ENCODE measurements at regions not wholly inside any gene's neighbourhood (a gene's known extent, or its start where the extent isn't known, plus 50 kb on each side); places are given as distances from the start of the nearest gene placed in this dataset.
"Not testable (repeated sequence)": the region's sequence is repeated elsewhere in the genome, so short reads cannot be mapped to it uniquely, and the experiment has no call there.

GRCh38 chr4:8721621-8722020 is 129.1 kb downstream of the CPZ start:
- peaks cover 46% of the 10 kb centered on the region for H3K27me3 Mint-ChIP-seq (ENCODE audit: unreplicated experiment)
- no peaks in the 10 kb centered on the region for H3K4me1 Mint-ChIP-seq (ENCODE audit: low read depth, unreplicated experiment)

GRCh38 chr4:8719421-8719820 is 126.9 kb downstream of the CPZ start:
- Mint-ChIP-seq H3K4me1 (ENCODE audit: low read depth, unreplicated experiment) (no peaks in the 10 kb centered on the region), H3K27ac (ENCODE audit: unreplicated experiment) (no peak overlapping the region), H3K4me3 (ENCODE audit: low read depth, unreplicated experiment) (no peak overlapping the region)

More at GRCh38 chr4:8721621-8722020, 129.1 kb downstream of the CPZ start:
- DNase-seq, result no peak
- no TSS peak for BruUV-seq (replicated peaks)
- CTCF ChIA-PET, result no interaction called here
- TF ChIP-seq CTCF (IDR thresholded peaks at IDR 0.05; ENCODE audit: unreplicated experiment), result no peak
- Mint-ChIP-seq H3K9me3 (ENCODE audit: low read depth, unreplicated experiment) (no peaks in the 10 kb centered on the region), H3K36me3 (ENCODE audit: insufficient read depth, unreplicated experiment) (peaks cover 6% of the 10 kb centered on the region), H3K4me3 (ENCODE audit: low read depth, unreplicated experiment) (no peak overlapping the region), H3K27ac (ENCODE audit: unreplicated experiment) (no peak overlapping the region)
- intact Hi-C loops (cut with micrococcal nuclease; ENCODE audit: unreplicated experiment), result no loop called here

GRCh38 chr4:8717470-8717869 is 124.9 kb downstream of the CPZ start:
- H3K36me3 Mint-ChIP-seq (ENCODE audit: insufficient read depth, unreplicated experiment); H3K9me3 Mint-ChIP-seq (ENCODE audit: low read depth, unreplicated experiment); DNase-seq; H3K27ac Mint-ChIP-seq (ENCODE audit: unreplicated experiment); BruUV-seq (replicated peaks); intact Hi-C loops (cut with micrococcal nuclease; ENCODE audit: unreplicated experiment); H3K4me3 Mint-ChIP-seq (ENCODE audit: low read depth, unreplicated experiment); H3K4me1 Mint-ChIP-seq (ENCODE audit: low read depth, unreplicated experiment); CTCF ChIA-PET: not testable (repeated sequence)
- peaks cover 25% of the 10 kb centered on the region for H3K27me3 Mint-ChIP-seq (ENCODE audit: unreplicated experiment)

More at GRCh38 chr4:8719421-8719820, 126.9 kb downstream of the CPZ start:
- Mint-ChIP-seq H3K36me3 (ENCODE audit: insufficient read depth, unreplicated experiment) (peaks cover 6% of the 10 kb centered on the region), H3K9me3 (ENCODE audit: low read depth, unreplicated experiment) (no peaks in the 10 kb centered on the region), H3K27me3 (ENCODE audit: unreplicated experiment) (peaks cover 36% of the 10 kb centered on the region)
- CTCF ChIA-PET, result interaction anchor here (0.8 kb wide), 1 partner anchor 31 kb away, joined by 3 read pairs; no protein-coding TSS in a partner anchor
- no peak for DNase-seq
- intact Hi-C loops (cut with micrococcal nuclease; ENCODE audit: unreplicated experiment), result no loop called here
- BruUV-seq (replicated peaks), result no TSS peak
- TF ChIP-seq CTCF (IDR thresholded peaks at IDR 0.05; ENCODE audit: unreplicated experiment), result no peak

GRCh38 chr4:8710946-8711345 is 118.4 kb downstream of the CPZ start:
- no peak for TF ChIP-seq CTCF (IDR thresholded peaks at IDR 0.05; ENCODE audit: unreplicated experiment)
- Mint-ChIP-seq H3K27ac (ENCODE audit: unreplicated experiment) (no peak overlapping the region), H3K27me3 (ENCODE audit: unreplicated experiment) (peaks cover 9% of the 10 kb centered on the region), H3K4me3 (ENCODE audit: low read depth, unreplicated experiment) (no peak overlapping the region), H3K9me3 (ENCODE audit: low read depth, unreplicated experiment) (peaks cover 2% of the 10 kb centered on the region), H3K36me3 (ENCODE audit: insufficient read depth, unreplicated experiment) (no peaks in the 10 kb centered on the region), H3K4me1 (ENCODE audit: low read depth, unreplicated experiment) (no peaks in the 10 kb centered on the region)
- CTCF ChIA-PET, result no interaction called here
- no peak for DNase-seq
- intact Hi-C loops (cut with micrococcal nuclease; ENCODE audit: unreplicated experiment), result no loop called here
- BruUV-seq (replicated peaks), result no TSS peak

- DNase-seq, result no peak
- TF ChIP-seq CTCF (IDR thresholded peaks at IDR 0.05; ENCODE audit: unreplicated experiment), result no peak
- H3K4me3 Mint-ChIP-seq (ENCODE audit: low read depth, unreplicated experiment), result no peak overlapping the region
- intact Hi-C loops (cut with micrococcal nuclease; ENCODE audit: unreplicated experiment), result no loop called here
- H3K9me3 Mint-ChIP-seq (ENCODE audit: low read depth, unreplicated experiment), result peaks cover 2% of the 10 kb centered on the region
- CTCF ChIA-PET, result no interaction called here
- no peak overlapping the region for H3K27ac Mint-ChIP-seq (ENCODE audit: unreplicated experiment)
- no peaks in the 10 kb centered on the region for H3K4me1 Mint-ChIP-seq (ENCODE audit: low read depth, unreplicated experiment)
- peaks cover 13% of the 10 kb centered on the region for H3K27me3 Mint-ChIP-seq (ENCODE audit: unreplicated experiment)
- no TSS peak for BruUV-seq (replicated peaks)
- H3K36me3 Mint-ChIP-seq (ENCODE audit: insufficient read depth, unreplicated experiment), result no peaks in the 10 kb centered on the region
Observed at GRCh38 chr4:8710416-8710815, 117.9 kb downstream of the CPZ start.
